HEK293 (cell line): ENCODE measurements at regions not wholly inside any gene's neighbourhood (a gene's known extent, or its start where the extent isn't known, plus 50 kb on each side); places are given as distances from the start of the nearest gene placed in this dataset.

Experiments
- CTCF ChIA-PET: fragments of 350-600 bp; formaldehyde crosslinking; extraction: SDS; loops from one replicate; lab custom pipeline; 2021; ENCODE audit warnings: antibody characterized with exemption; lab: Yijun Ruan, JAX
- POLR2A ChIA-PET: fragments of 300-600 bp; formaldehyde crosslinking; extraction: SDS; loops from one replicate; lab custom pipeline; 2020; ENCODE audit warnings: antibody characterized with exemption, inconsistent platforms; lab: Yijun Ruan, JAX
- H3K27ac ChIP-seq: fragments of 200-500 bp; sonication (Bioruptor generic); 2 replicates; pipeline ENCODE4 v1.5.1; 2014; ENCODE audit warnings: low read depth, low read length, control low read depth, inconsistent platforms; ENCODE audit errors: extremely low read depth
- H3K36me3 ChIP-seq, 2 experiments: fragments of 200-500 bp in 1 of 2; sonication (Bioruptor generic) in 1 of 2; 1 replicate in 1 of 2; 2 replicates in 1 of 2; pipeline ENCODE4 v1.5.1; 2014 to 2017; ENCODE audit warnings: inconsistent platforms in 2 of 2, low read length in 2 of 2; ENCODE audit not compliant: control insufficient read depth in 2 of 2, insufficient read depth in 1 of 2
- H3K4me1 ChIP-seq: fragments of 200-500 bp; sonication (Bioruptor generic); 2 replicates; pipeline ENCODE4 v1.5.1; 2014; ENCODE audit warnings: mild to moderate bottlenecking, low read length, inconsistent platforms; ENCODE audit not compliant: control insufficient read depth, insufficient read depth
- H3K4me3 ChIP-seq: 2 replicates; pipeline ENCODE4 v1.5.1; 2011; ENCODE audit warnings: low read depth, mild to moderate bottlenecking, control low read depth, low read length, moderate library complexity
- H3K9me3 ChIP-seq: fragments of 200-500 bp; sonication (Bioruptor generic); 2 replicates; pipeline ENCODE4 v1.5.1; 2014; ENCODE audit warnings: low read depth, low read length, inconsistent platforms; ENCODE audit not compliant: control insufficient read depth, insufficient read depth
- HOXD13 ChIP-seq: sonication (generic); formaldehyde crosslinking; IDR thresholded peaks from 2 replicates; pipeline ENCODE4 v1.8.0; 2022; ENCODE audit warnings: missing genetic modification reagents, borderline replicate concordance
- IKZF3 ChIP-seq: fragments of 450-650 bp; IDR thresholded peaks from 2 replicates; pipeline ENCODE4 v1.5.0; 2018; ENCODE audit warnings: missing biosample characterization, mild to moderate bottlenecking, missing genetic modification characterization, moderate library complexity
- MYNN ChIP-seq: fragments of 450-650 bp; formaldehyde crosslinking; IDR thresholded peaks from 2 replicates; pipeline ENCODE4 v1.5.1; 2016; ENCODE audit warnings: missing biosample characterization, missing genetic modification characterization, borderline replicate concordance
- OVOL3 ChIP-seq: fragments of 450-650 bp; formaldehyde crosslinking; IDR thresholded peaks from 2 replicates; pipeline ENCODE4 v1.5.1; 2016; ENCODE audit warnings: missing biosample characterization, missing genetic modification characterization
- PRDM1 ChIP-seq: fragments of 450-650 bp; formaldehyde crosslinking; IDR thresholded peaks from 2 replicates; pipeline ENCODE4; 2016; ENCODE audit warnings: missing biosample characterization, missing genetic modification characterization
- SETDB1 ChIP-seq: IDR thresholded peaks from one replicate; pipeline ENCODE4 v1.6.1; 2017; ENCODE audit warnings: mild to moderate bottlenecking, low read length, moderate library complexity, mixed read lengths; ENCODE audit not compliant: insufficient read length
- SP7 ChIP-seq: fragments of 450-650 bp; formaldehyde crosslinking; IDR thresholded peaks from 2 replicates; pipeline ENCODE4 v1.5.1; 2016; ENCODE audit warnings: missing biosample characterization, missing genetic modification characterization
- ZNF114 ChIP-seq: fragments of 450-650 bp; formaldehyde crosslinking; IDR thresholded peaks from 2 replicates; pipeline ENCODE4 v1.5.0; 2017; ENCODE audit warnings: missing biosample characterization, missing genetic modification characterization
- ZNF132 ChIP-seq: fragments of 450-650 bp; formaldehyde crosslinking; IDR thresholded peaks from 2 replicates; pipeline ENCODE4 v1.5.1; 2017; ENCODE audit warnings: missing biosample characterization, missing genetic modification characterization, borderline replicate concordance
- ZNF157 ChIP-seq: fragments of 450-650 bp; formaldehyde crosslinking; IDR thresholded peaks from 2 replicates; pipeline ENCODE4 v1.5.1; 2016; ENCODE audit warnings: missing biosample characterization, missing genetic modification characterization
- ZNF2 ChIP-seq: fragments of 450-650 bp; formaldehyde crosslinking; IDR thresholded peaks from 2 replicates; pipeline ENCODE4 v1.5.1; 2016; ENCODE audit warnings: missing biosample characterization, missing genetic modification characterization
- ZNF391 ChIP-seq: fragments of 450-650 bp; formaldehyde crosslinking; IDR thresholded peaks from 2 replicates; pipeline ENCODE4 v1.5.1; 2016; ENCODE audit warnings: low read depth, missing biosample characterization, missing genetic modification characterization, borderline replicate concordance
- ZNF404 ChIP-seq: fragments of 450-650 bp; formaldehyde crosslinking; IDR thresholded peaks from 2 replicates; pipeline ENCODE4 v1.5.1; 2017; ENCODE audit warnings: missing biosample characterization, missing genetic modification characterization
- ZNF544 ChIP-seq: fragments of 450-650 bp; formaldehyde crosslinking; IDR thresholded peaks from 2 replicates; pipeline ENCODE4 v1.5.0; 2017; ENCODE audit warnings: missing biosample characterization, missing genetic modification characterization
- ZNF571 ChIP-seq: fragments of 450-650 bp; formaldehyde crosslinking; IDR thresholded peaks from 2 replicates; pipeline ENCODE4 v1.5.0; 2017; ENCODE audit warnings: missing biosample characterization, missing genetic modification characterization
- ZNF626 ChIP-seq: fragments of 450-650 bp; sonication (Bioruptor Pico); formaldehyde crosslinking; IDR thresholded peaks from 2 replicates; pipeline ENCODE4 v1.5.1; 2018; ENCODE audit warnings: missing biosample characterization, missing genetic modification characterization, inconsistent platforms
- ZNF658 ChIP-seq: fragments of 450-650 bp; formaldehyde crosslinking; IDR thresholded peaks from 2 replicates; pipeline ENCODE4; 2016; ENCODE audit warnings: missing biosample characterization, missing genetic modification characterization
- ZNF791 ChIP-seq: fragments of 450-650 bp; formaldehyde crosslinking; IDR thresholded peaks from 2 replicates; pipeline ENCODE4 v1.5.1; 2016; ENCODE audit warnings: missing biosample characterization, missing genetic modification characterization
- TF ChIP-seq, protein P1 (sequence below): fragments of 450-650 bp; formaldehyde crosslinking; IDR thresholded peaks from 2 replicates; pipeline ENCODE4 v1.5.1; 2016; ENCODE audit warnings: missing biosample characterization, missing genetic modification characterization, borderline replicate concordance
- TF ChIP-seq, protein P2 (sequence below): fragments of 450-650 bp; formaldehyde crosslinking; IDR thresholded peaks from 2 replicates; pipeline ENCODE4 v1.5.1; 2016; ENCODE audit warnings: missing biosample characterization, missing genetic modification characterization
- TF ChIP-seq, protein P3 (sequence below): fragments of 450-650 bp; formaldehyde crosslinking; IDR thresholded peaks from 2 replicates; pipeline ENCODE4 v1.5.1; 2017; ENCODE audit warnings: missing biosample characterization, missing genetic modification characterization

DNA sequence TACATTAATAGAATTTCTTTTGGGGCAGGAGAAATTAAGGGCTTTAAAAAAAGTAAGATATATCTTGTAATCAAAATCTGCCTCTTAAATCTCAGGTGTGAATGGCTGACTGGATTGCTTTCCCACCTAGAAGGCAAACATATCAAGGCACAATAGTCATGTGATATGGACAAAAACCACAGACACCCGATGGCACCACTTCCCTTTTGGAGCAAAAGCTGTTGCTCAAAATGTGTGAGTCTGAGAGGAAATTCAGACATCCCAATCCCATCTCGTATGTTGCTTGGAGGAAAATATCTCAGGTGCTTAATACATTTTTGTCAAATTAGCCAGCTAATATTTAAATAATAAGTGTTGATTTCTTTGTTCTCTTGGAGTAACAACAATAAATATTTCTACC lies 120.7 kb downstream of the KCNF1 start (continued):
- TF ChIP-seq, protein P1, sequence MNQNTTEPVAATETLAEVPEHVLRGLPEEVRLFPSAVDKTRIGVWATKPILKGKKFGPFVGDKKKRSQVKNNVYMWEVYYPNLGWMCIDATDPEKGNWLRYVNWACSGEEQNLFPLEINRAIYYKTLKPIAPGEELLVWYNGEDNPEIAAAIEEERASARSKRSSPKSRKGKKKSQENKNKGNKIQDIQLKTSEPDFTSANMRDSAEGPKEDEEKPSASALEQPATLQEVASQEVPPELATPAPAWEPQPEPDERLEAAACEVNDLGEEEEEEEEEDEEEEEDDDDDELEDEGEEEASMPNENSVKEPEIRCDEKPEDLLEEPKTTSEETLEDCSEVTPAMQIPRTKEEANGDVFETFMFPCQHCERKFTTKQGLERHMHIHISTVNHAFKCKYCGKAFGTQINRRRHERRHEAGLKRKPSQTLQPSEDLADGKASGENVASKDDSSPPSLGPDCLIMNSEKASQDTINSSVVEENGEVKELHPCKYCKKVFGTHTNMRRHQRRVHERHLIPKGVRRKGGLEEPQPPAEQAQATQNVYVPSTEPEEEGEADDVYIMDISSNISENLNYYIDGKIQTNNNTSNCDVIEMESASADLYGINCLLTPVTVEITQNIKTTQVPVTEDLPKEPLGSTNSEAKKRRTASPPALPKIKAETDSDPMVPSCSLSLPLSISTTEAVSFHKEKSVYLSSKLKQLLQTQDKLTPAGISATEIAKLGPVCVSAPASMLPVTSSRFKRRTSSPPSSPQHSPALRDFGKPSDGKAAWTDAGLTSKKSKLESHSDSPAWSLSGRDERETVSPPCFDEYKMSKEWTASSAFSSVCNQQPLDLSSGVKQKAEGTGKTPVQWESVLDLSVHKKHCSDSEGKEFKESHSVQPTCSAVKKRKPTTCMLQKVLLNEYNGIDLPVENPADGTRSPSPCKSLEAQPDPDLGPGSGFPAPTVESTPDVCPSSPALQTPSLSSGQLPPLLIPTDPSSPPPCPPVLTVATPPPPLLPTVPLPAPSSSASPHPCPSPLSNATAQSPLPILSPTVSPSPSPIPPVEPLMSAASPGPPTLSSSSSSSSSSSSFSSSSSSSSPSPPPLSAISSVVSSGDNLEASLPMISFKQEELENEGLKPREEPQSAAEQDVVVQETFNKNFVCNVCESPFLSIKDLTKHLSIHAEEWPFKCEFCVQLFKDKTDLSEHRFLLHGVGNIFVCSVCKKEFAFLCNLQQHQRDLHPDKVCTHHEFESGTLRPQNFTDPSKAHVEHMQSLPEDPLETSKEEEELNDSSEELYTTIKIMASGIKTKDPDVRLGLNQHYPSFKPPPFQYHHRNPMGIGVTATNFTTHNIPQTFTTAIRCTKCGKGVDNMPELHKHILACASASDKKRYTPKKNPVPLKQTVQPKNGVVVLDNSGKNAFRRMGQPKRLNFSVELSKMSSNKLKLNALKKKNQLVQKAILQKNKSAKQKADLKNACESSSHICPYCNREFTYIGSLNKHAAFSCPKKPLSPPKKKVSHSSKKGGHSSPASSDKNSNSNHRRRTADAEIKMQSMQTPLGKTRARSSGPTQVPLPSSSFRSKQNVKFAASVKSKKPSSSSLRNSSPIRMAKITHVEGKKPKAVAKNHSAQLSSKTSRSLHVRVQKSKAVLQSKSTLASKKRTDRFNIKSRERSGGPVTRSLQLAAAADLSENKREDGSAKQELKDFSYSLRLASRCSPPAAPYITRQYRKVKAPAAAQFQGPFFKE (tag by site-specific recombination) = no peak
- TF ChIP-seq, protein P2, sequence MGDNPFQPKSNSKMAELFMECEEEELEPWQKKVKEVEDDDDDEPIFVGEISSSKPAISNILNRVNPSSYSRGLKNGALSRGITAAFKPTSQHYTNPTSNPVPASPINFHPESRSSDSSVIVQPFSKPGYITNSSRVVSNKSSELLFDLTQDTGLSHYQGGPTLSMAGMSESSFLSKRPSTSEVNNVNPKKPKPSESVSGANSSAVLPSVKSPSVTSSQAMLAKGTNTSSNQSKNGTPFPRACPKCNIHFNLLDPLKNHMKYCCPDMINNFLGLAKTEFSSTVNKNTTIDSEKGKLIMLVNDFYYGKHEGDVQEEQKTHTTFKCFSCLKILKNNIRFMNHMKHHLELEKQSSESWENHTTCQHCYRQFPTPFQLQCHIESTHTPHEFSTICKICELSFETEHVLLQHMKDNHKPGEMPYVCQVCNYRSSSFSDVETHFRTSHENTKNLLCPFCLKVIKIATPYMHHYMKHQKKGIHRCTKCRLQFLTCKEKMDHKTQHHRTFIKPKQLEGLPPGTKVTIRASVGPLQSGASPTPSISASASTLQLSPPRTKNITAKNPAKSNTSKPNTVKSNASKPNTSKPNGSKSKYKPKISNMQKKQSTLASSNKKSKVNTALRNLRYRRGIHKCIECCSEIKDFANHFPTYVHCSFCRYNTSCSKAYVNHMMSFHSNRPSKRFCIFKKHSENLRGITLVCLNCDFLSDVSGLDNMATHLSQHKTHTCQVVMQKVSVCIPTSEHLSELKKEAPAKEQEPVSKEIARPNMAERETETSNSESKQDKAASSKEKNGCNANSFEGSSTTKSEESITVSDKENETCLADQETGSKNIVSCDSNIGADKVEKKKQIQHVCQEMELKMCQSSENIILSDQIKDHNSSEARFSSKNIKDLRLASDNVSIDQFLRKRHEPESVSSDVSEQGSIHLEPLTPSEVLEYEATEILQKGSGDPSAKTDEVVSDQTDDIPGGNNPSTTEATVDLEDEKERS (tag by site-specific recombination) = no peak
- TF ChIP-seq ZNF404 (tag by site-specific recombination) (no peak), IKZF3 (tag by site-specific recombination) (no peak)

DNA sequence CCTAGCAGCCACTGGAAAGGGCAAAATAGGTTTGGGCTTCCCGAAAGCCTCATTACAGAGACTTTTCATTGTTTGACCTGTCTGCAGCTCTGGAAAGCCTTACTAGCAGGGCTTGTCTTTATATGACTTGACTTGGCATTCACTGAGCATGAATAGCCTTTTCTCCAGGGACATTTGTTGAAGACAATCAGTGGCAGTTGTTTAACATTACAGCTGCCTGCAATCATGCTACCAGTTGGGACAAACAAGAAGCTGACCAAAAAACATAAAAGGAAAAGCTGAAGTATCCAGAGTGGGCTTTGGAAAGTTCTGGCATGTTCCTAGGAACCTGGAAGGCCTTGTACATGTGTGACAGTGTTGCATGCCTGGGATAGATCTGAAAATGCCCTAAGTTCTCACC lies 121.4 kb downstream of the KCNF1 start:
- H3K4me3 ChIP-seq = no peak overlapping the region
- no peak for TF ChIP-seq MYNN (tag by site-specific recombination)
- H3K27ac ChIP-seq = no peak overlapping the region
- H3K36me3 ChIP-seq = no peaks in the 10 kb centered on the region
- ChIA-PET POLR2A (no interaction called here), CTCF (interaction anchor here (0.9 kb wide), 1 partner anchor 41 kb away, joined by 3 read pairs; no protein-coding TSS in a partner anchor)
- H3K9me3 ChIP-seq = no peaks in the 10 kb centered on the region
- no peaks in the 10 kb centered on the region for H3K4me1 ChIP-seq

DNA sequence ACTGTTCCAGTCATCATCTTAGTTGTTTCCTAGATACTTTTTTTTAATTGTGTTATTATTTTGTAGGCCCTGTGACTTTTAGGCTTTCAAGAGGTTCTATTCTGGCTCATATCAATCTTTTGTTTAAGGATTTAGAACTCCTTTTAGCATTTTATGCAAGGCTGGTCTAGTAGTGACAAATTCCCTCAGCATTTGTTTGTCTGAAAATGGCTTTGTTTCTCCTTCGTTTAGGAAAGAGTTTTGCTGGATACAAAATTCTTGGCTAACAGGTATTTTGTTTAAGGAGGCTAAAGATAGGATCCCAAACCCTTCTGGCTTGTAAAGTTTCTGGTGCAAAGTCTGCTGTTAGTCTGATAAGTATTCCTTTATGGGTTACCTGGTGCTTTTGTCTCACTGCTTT lies 116.6 kb upstream of the SLC66A3 start:
- TF ChIP-seq ZNF544 (tag by site-specific recombination) (no peak), ZNF626 (tag by site-specific recombination) (0 out of 2 replicates have a peak, but pooled peaks have one; percentile 58), SP7 (no peak), SETDB1 (peak; percentile 92)
- TF ChIP-seq, all 188 proteins: peak for 2
- H3K9me3 ChIP-seq = no peaks in the 10 kb centered on the region
- no peak overlapping the region for H3K27ac ChIP-seq
- POLR2A ChIA-PET = no interaction called here
- CTCF ChIA-PET = no interaction called here
- no peaks in the 10 kb centered on the region for H3K4me1 ChIP-seq
- H3K4me3 ChIP-seq = no peak overlapping the region
- no peaks in the 10 kb centered on the region for H3K36me3 ChIP-seq

DNA sequence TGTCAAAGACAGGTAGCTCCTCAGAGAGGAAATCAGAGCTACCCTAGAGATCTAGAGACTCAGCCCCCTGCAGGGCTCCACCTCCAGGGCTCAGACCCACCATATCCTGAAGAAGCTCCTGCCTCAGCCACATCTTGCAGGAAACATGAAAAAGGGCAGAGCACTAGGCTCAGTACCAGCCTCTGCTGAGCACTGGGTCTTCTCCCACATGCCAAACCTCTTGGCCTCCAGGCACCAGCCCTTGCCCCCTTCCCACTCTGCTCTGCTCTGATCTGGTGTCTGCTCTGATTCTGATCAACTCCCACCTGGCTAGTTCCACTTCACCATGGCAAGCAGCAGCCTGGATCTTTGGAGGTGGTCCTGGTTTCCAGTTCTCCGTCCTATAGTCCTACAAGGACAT lies 114.3 kb upstream of the SLC66A3 start:
- no peaks in the 10 kb centered on the region for H3K9me3 ChIP-seq
- no peaks in the 10 kb centered on the region for H3K36me3 ChIP-seq
- H3K27ac ChIP-seq = no peak overlapping the region
- H3K4me1 ChIP-seq = no peaks in the 10 kb centered on the region
- no peak overlapping the region for H3K4me3 ChIP-seq
- CTCF ChIA-PET = interaction anchor here (1.3 kb wide), 1 partner anchor 166 kb away, joined by 3 read pairs; no protein-coding TSS in a partner anchor
- POLR2A ChIA-PET = no interaction called here
- no peak for TF ChIP-seq ZNF2 (tag by site-specific recombination)
- TF ChIP-seq PRDM1 = no peak
- no peak for TF ChIP-seq HOXD13 (CRISPR knock-in tag)
- no peak for TF ChIP-seq ZNF658 (tag by site-specific recombination)
- TF ChIP-seq OVOL3 (tag by site-specific recombination) = no peak
- no peak for TF ChIP-seq ZNF571 (tag by site-specific recombination)
- TF ChIP-seq, protein P3, sequence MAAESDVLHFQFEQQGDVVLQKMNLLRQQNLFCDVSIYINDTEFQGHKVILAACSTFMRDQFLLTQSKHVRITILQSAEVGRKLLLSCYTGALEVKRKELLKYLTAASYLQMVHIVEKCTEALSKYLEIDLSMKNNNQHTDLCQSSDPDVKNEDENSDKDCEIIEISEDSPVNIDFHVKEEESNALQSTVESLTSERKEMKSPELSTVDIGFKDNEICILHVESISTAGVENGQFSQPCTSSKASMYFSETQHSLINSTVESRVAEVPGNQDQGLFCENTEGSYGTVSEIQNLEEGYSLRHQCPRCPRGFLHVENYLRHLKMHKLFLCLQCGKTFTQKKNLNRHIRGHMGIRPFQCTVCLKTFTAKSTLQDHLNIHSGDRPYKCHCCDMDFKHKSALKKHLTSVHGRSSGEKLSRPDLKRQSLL (tag by site-specific recombination) = no peak
- no peak for TF ChIP-seq ZNF157 (tag by site-specific recombination)
- no peak for TF ChIP-seq ZNF391 (tag by site-specific recombination)
- no peak for TF ChIP-seq ZNF114 (tag by site-specific recombination)
- no peak for TF ChIP-seq ZNF791
- TF ChIP-seq ZNF132 (tag by site-specific recombination) = no peak
